Skeletal muscle satellite cell (primary cell): ENCODE measurements at regions not wholly inside any gene's neighbourhood (a gene's known extent, or its start where the extent isn't known, plus 50 kb on each side); places are given as distances from the start of the nearest gene placed in this dataset.
"Not testable (repeated sequence)": the region's sequence is repeated elsewhere in the genome, so short reads cannot be mapped to it uniquely, and the experiment has no call there.

ENCODE experiments used
- H3K27me3 ChIP-seq: 2 replicates; pipeline ENCODE4 v1.7.0; 2013; ENCODE audit warnings: low read length; ENCODE audit not compliant: control insufficient read depth, insufficient read depth
- H3K36me3 ChIP-seq: 2 replicates; pipeline ENCODE4 v1.7.0; 2013; ENCODE audit warnings: mild to moderate bottlenecking, control low read depth, low read length; ENCODE audit not compliant: insufficient read depth
- H3K4me1 ChIP-seq: 2 replicates; pipeline ENCODE4 v1.7.0; 2013; ENCODE audit warnings: low read length; ENCODE audit not compliant: control insufficient read depth, insufficient read depth
- H3K4me2 ChIP-seq: 2 replicates; pipeline ENCODE4 v1.7.0; 2013; ENCODE audit warnings: mild to moderate bottlenecking, low read length
- H3K4me3 ChIP-seq: 2 replicates; pipeline ENCODE4 v1.7.0; 2013; ENCODE audit warnings: low read length
- H3K9ac ChIP-seq: 2 replicates; pipeline ENCODE4 v1.7.0; 2013; ENCODE audit warnings: mild to moderate bottlenecking, low read depth, low read length, moderate library complexity
- H3K9me3 ChIP-seq: replicated peaks from 2 replicates; pipeline ENCODE4 v1.7.0; 2013; ENCODE audit warnings: mild to moderate bottlenecking, control low read depth, low read length

GRCh38 chr3:87968668-87969067 lies 90.1 kb downstream of the CGGBP1 start:
- H3K9ac ChIP-seq = no peak overlapping the region
- no peaks in the 10 kb centered on the region for H3K36me3 ChIP-seq
- no peaks in the 10 kb centered on the region for H3K9me3 ChIP-seq
- H3K4me2 ChIP-seq = no peak overlapping the region
- no peaks in the 10 kb centered on the region for H3K27me3 ChIP-seq
- no peak overlapping the region for H3K4me3 ChIP-seq
- no peaks in the 10 kb centered on the region for H3K4me1 ChIP-seq

DNA sequence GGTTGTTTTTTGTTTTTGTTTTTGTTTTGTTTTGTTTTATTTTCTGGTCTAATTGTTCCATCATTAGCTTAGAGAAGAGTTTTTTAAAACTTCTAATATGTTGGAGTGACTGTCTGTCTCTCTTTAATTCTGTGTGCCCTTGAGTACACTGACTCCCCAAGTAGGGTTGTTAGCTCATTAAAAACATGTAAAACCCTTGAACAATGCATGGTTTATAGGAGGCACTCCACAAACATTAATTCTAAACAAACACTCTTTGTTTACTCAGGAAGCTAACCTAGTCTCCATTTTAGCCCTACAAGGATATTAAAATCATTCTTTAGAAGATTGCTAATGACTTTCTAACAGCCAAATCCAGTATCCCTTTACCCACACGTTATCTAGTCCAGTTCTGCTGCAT lies 100.5 kb downstream of the CGGBP1 start:
- Histone ChIP-seq H3K9me3 (no peaks in the 10 kb centered on the region), H3K4me3 (no peak overlapping the region), H3K27me3 (no peaks in the 10 kb centered on the region)

GRCh38 chr3:87957575-87957974 lies 101.2 kb downstream of the CGGBP1 start:
- Histone ChIP-seq H3K4me2 (no peak overlapping the region), H3K36me3 (no peaks in the 10 kb centered on the region), H3K4me1 (no peaks in the 10 kb centered on the region), H3K9me3 (no peaks in the 10 kb centered on the region), H3K27me3 (no peaks in the 10 kb centered on the region), H3K9ac (no peak overlapping the region), H3K4me3 (no peak overlapping the region)

More for the DNA sequence above, 100.5 kb downstream of the CGGBP1 start:
- Histone ChIP-seq H3K4me1 (no peaks in the 10 kb centered on the region), H3K4me2 (no peak overlapping the region), H3K9ac (no peak overlapping the region), H3K36me3 (no peaks in the 10 kb centered on the region)

GRCh38 chr3:87949879-87950208 lies 109.0 kb downstream of the CGGBP1 start:
- Histone ChIP-seq H3K9ac (no peak overlapping the region), H3K4me3 (no peak overlapping the region), H3K4me2 (no peak overlapping the region), H3K9me3 (no peaks in the 10 kb centered on the region), H3K27me3 (no peaks in the 10 kb centered on the region), H3K4me1 (no peaks in the 10 kb centered on the region), H3K36me3 (no peaks in the 10 kb centered on the region)

- Histone ChIP-seq H3K36me3 (no peaks in the 10 kb centered on the region), H3K9ac (no peak overlapping the region), H3K4me2 (no peak overlapping the region), H3K9me3 (no peaks in the 10 kb centered on the region), H3K4me1 (no peaks in the 10 kb centered on the region), H3K4me3 (no peak overlapping the region), H3K27me3 (no peaks in the 10 kb centered on the region)
Measured at GRCh38 chr3:87949189-87949878, 109.5 kb downstream of the CGGBP1 start.

- H3K27me3 ChIP-seq, H3K4me1 ChIP-seq, H3K4me3 ChIP-seq, H3K9me3 ChIP-seq, H3K4me2 ChIP-seq, H3K9ac ChIP-seq, H3K36me3 ChIP-seq: not testable (repeated sequence)
Measured at GRCh38 chr3:87946007-87946406, 112.8 kb downstream of the CGGBP1 start.

DNA sequence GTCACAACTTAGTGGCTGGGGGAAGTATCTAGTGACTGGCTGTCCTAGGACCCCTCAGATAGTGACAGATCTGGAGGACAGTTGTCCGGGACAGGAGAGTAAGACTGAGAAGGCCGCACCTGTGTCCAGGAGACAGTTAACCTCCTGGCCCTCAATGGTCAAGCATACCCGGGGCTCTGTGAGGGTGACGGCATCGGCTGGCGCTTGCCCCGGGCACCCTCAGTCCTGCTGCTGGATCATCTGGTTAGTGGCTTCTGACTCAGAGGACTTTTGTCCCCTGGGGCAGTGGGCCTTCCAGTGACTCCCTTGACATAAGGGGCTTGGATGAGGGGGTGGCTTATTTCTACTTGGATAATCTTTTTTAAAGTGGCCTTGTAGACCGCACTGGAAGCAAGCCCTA lies 116.5 kb downstream of the CGGBP1 start:
- H3K27me3 ChIP-seq, H3K4me2 ChIP-seq, H3K9me3 ChIP-seq, H3K36me3 ChIP-seq, H3K4me1 ChIP-seq, H3K4me3 ChIP-seq, H3K9ac ChIP-seq: not testable (repeated sequence)

DNA sequence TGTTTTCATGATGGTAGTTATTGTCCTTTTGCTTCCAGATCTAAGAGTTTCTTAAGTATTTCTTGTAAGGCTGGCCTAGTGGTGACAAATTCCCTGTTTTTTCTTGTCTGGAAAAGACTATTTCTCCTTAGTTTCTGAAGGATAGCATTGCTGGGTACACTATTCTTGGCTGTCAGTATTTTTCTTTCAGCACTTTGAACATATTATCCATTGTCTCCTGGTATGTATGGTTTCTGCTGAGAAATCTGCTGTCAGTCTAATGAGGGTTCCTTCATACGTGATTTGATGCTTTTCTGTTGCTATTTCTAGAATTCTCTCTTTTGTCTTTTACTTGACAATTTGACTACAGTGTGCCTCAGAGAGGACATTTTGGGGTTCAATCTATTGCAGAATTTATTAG lies 134.3 kb downstream of the CGGBP1 start:
- Histone ChIP-seq H3K4me2 (no peak overlapping the region), H3K4me3 (no peak overlapping the region), H3K27me3 (no peaks in the 10 kb centered on the region), H3K4me1 (no peaks in the 10 kb centered on the region), H3K9me3 (no peaks in the 10 kb centered on the region), H3K36me3 (no peaks in the 10 kb centered on the region), H3K9ac (no peak overlapping the region)

- H3K9me3 ChIP-seq = no peaks in the 10 kb centered on the region
- no peak overlapping the region for H3K4me2 ChIP-seq
- no peak overlapping the region for H3K9ac ChIP-seq
- no peaks in the 10 kb centered on the region for H3K4me1 ChIP-seq
- no peaks in the 10 kb centered on the region for H3K27me3 ChIP-seq
- H3K4me3 ChIP-seq = no peak overlapping the region
- H3K36me3 ChIP-seq = no peaks in the 10 kb centered on the region
Measured at GRCh38 chr3:87920549-87920948, 138.3 kb downstream of the CGGBP1 start.

DNA sequence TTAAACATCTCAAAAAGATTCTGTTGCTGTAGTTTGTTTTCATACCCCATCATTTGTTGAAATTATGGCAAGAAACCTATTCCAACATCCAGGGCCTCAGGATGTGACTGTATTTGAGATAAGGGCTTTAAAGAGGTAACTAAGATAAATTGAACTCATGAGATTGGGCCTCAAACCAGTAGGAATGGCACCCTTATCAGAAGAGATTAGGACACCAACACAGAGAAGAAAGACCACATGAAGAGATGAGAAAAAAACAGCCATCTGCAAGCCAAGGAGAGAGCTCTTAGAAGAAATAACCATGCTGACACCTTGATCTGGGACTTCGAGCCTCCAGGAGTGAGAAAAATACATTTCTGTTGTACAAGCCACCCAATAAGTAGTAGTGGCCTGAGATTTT lies 157.7 kb downstream of the CGGBP1 start:
- Histone ChIP-seq H3K9me3 (no peaks in the 10 kb centered on the region), H3K4me1 (no peaks in the 10 kb centered on the region), H3K4me2 (no peak overlapping the region), H3K27me3 (no peaks in the 10 kb centered on the region), H3K36me3 (no peaks in the 10 kb centered on the region), H3K4me3 (no peak overlapping the region), H3K9ac (no peak overlapping the region)

DNA sequence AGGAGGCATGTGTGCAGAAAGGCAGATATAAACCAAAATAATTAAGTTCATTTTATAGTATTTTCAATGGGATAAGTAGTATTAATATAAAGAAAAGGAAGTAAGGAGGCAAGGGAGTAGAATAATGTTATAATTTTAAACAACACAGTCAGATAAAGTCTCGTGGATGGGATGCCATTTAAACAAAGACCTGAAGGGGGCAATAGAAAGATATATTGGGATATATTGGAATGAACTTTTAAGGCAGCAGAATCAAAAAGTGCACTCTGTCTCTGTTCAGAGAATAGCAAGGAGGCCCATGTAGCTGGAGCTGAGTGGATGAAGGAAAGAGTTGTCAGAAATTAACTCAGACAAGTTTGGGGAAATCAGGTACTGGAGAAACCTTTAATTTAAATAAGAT lies 158.7 kb downstream of the CGGBP1 start:
- H3K4me1 ChIP-seq = no peaks in the 10 kb centered on the region
- H3K27me3 ChIP-seq = no peaks in the 10 kb centered on the region

GRCh38 chr3:87898971-87899370 lies 159.8 kb downstream of the CGGBP1 start:
- H3K27me3 ChIP-seq = no peaks in the 10 kb centered on the region
- H3K4me3 ChIP-seq = no peak overlapping the region
- no peaks in the 10 kb centered on the region for H3K4me1 ChIP-seq
- H3K9ac ChIP-seq = no peak overlapping the region
- H3K36me3 ChIP-seq = no peaks in the 10 kb centered on the region
- no peaks in the 10 kb centered on the region for H3K9me3 ChIP-seq
- H3K4me2 ChIP-seq = no peak overlapping the region

More for the DNA sequence above, 158.7 kb downstream of the CGGBP1 start:
- Histone ChIP-seq H3K36me3 (no peaks in the 10 kb centered on the region), H3K4me2 (no peak overlapping the region), H3K4me3 (no peak overlapping the region), H3K9ac (no peak overlapping the region), H3K9me3 (no peaks in the 10 kb centered on the region)
